SW 1271 (cell line): ENCODE measurements at regions not wholly inside any gene's neighbourhood (a gene's known extent, or its start where the extent isn't known, plus 50 kb on each side); places are given as distances from the start of the nearest gene placed in this dataset.

Experiments used
- DNase-seq, 2 experiments: peaks; one replicate each; lab custom pipeline; 2025; lab: John Stamatoyannopoulos, UW

GRCh38 chr5:117065161-117065560, 490.5 kb upstream of the SEMA6A start:
- DNase-seq, result no peak

GRCh38 chr5:117060099-117060498, 485.5 kb upstream of the SEMA6A start:
- DNase-seq, result no peak

- no peak for DNase-seq
Measured at GRCh38 chr5:117058740-117059139, 484.1 kb upstream of the SEMA6A start.

GRCh38 chr5:117055517-117055916, 480.9 kb upstream of the SEMA6A start:
- DNase-seq, result no peak

GRCh38 chr5:117054911-117055310, 480.3 kb upstream of the SEMA6A start:
- DNase-seq, result no peak

- no peak for DNase-seq
Measured at GRCh38 chr5:117054141-117054540, 479.5 kb upstream of the SEMA6A start.

- no peak for DNase-seq
Measured at GRCh38 chr5:117041926-117042595, 467.4 kb upstream of the SEMA6A start.

- DNase-seq, result no peak
Measured at GRCh38 chr5:117039035-117039434, 464.4 kb upstream of the SEMA6A start.

- no peak for DNase-seq
Measured at GRCh38 chr5:117027384-117027783, 452.8 kb upstream of the SEMA6A start.

GRCh38 chr5:117020999-117021398, 446.4 kb upstream of the SEMA6A start:
- DNase-seq, result no peak

GRCh38 chr5:117013280-117013877, 438.8 kb upstream of the SEMA6A start:
- DNase-seq, result no peak

GRCh38 chr5:117010574-117010973, 436.0 kb upstream of the SEMA6A start:
- DNase-seq, result no peak

GRCh38 chr5:116998024-116998423, 423.4 kb upstream of the SEMA6A start:
- DNase-seq, result no peak

- no peak for DNase-seq
Measured at GRCh38 chr5:116992681-116993080, 418.1 kb upstream of the SEMA6A start.

GRCh38 chr5:116989995-116990394, 415.4 kb upstream of the SEMA6A start:
- no peak for DNase-seq

- no peak for DNase-seq
Measured at GRCh38 chr5:116982035-116982434, 407.4 kb upstream of the SEMA6A start.

- no peak for DNase-seq
Measured at GRCh38 chr5:116980581-116980980, 406.0 kb upstream of the SEMA6A start.

- no peak for DNase-seq
Measured at GRCh38 chr5:116976767-116977166, 402.1 kb upstream of the SEMA6A start.

GRCh38 chr5:116971131-116971530, 396.5 kb upstream of the SEMA6A start:
- no peak for DNase-seq

GRCh38 chr5:116970318-116970717, 395.7 kb upstream of the SEMA6A start:
- no peak for DNase-seq

- DNase-seq, result no peak
Measured at GRCh38 chr5:116964438-116964837, 389.8 kb upstream of the SEMA6A start.

- no peak for DNase-seq
Measured at GRCh38 chr5:116961021-116961420, 386.4 kb upstream of the SEMA6A start.

- DNase-seq, result no peak
Measured at GRCh38 chr5:116959843-116960242, 385.2 kb upstream of the SEMA6A start.
